Neural cell (in vitro differentiated cells): ENCODE measurements at regions not wholly inside any gene's neighbourhood (a gene's known extent, or its start where the extent isn't known, plus 50 kb on each side); places are given as distances from the start of the nearest gene placed in this dataset.

Experiments
- H2AFZ ChIP-seq: fragments of 200-600, 300-800 bp; sonication (generic), shearing (Covaris generic); 2 replicates; pipeline ENCODE4 v1.6.0; 2014; ENCODE audit warnings: low read depth, mild to moderate bottlenecking, antibody characterized with exemption, low read length, moderate library complexity
- H3F3A ChIP-seq: fragments of 200-600 bp; shearing (Covaris generic); 2 replicates; pipeline ENCODE4 v1.6.1; 2016; ENCODE audit warnings: mild to moderate bottlenecking, moderate library complexity, mixed read lengths, antibody characterized with exemption, low read length; ENCODE audit not compliant: insufficient read depth, poor library complexity, severe bottlenecking
- H3K27ac ChIP-seq: fragments of 200-600, 300-800 bp; sonication (generic), shearing (Covaris generic); 2 replicates; pipeline ENCODE4 v1.5.1; 2014; ENCODE audit warnings: mild to moderate bottlenecking, low read length, moderate library complexity
- H3K27me3 ChIP-seq: fragments of 300-800, 200-600 bp; sonication (generic), shearing (Covaris generic); 2 replicates; pipeline ENCODE4 v1.6.0; 2014; ENCODE audit warnings: mild to moderate bottlenecking, low read depth, low read length, moderate library complexity; ENCODE audit not compliant: insufficient read depth
- H3K36me3 ChIP-seq: fragments of 300-800, 200-600 bp; sonication (generic), shearing (Covaris generic); 2 replicates; pipeline ENCODE4 v1.5.1; 2014; ENCODE audit warnings: mild to moderate bottlenecking, antibody characterized with exemption, low read length, moderate library complexity; ENCODE audit not compliant: insufficient read depth
- H3K4me2 ChIP-seq: fragments of 300-800, 200-600 bp; sonication (generic), shearing (Covaris generic); 2 replicates; pipeline ENCODE4 v1.6.0; 2014; ENCODE audit warnings: mild to moderate bottlenecking, low read length
- H3K4me3 ChIP-seq: fragments of 300-800, 200-600 bp; sonication (generic), shearing (Covaris generic); 2 replicates; pipeline ENCODE4 v1.5.1; 2014; ENCODE audit warnings: mild to moderate bottlenecking, low read length, moderate library complexity
- H3K79me2 ChIP-seq: fragments of 200-600 bp; shearing (Covaris generic); replicated peaks from 2 replicates; pipeline ENCODE4 v1.6.0; 2014; ENCODE audit warnings: mild to moderate bottlenecking, low read length, moderate library complexity; ENCODE audit not compliant: insufficient read depth
- H3K9ac ChIP-seq: fragments of 300-800, 200-600 bp; sonication (generic), shearing (Covaris generic); 2 replicates; pipeline ENCODE4 v1.6.1; 2016; ENCODE audit warnings: mild to moderate bottlenecking, low read length, mixed read lengths
- H3K9me2 ChIP-seq: fragments of 200-600 bp; shearing (Covaris generic); 2 replicates; pipeline ENCODE4 v1.6.1; 2016; ENCODE audit warnings: mild to moderate bottlenecking, low read length, mixed read lengths; ENCODE audit not compliant: insufficient read depth
- H3K9me3 ChIP-seq: fragments of 200-600, 300-800 bp; sonication (generic), shearing (Covaris generic); 2 replicates; pipeline ENCODE4 v1.6.1; 2016; ENCODE audit warnings: mild to moderate bottlenecking, mixed run types, low read length, moderate library complexity, mixed read lengths
- H4K20me1 ChIP-seq: fragments of 200-600 bp; shearing (Covaris generic); 2 replicates; pipeline ENCODE4 v1.6.1; 2016; ENCODE audit warnings: mild to moderate bottlenecking, mixed run types; ENCODE audit not compliant: insufficient read depth
- CTCF ChIP-seq: fragments of 450-650 bp; IDR thresholded peaks from 2 replicates; pipeline ENCODE4 v1.5.1; 2014; ENCODE audit warnings: antibody characterized with exemption, mild to moderate bottlenecking, moderate library complexity; ENCODE audit not compliant: poor library complexity, severe bottlenecking
- EP300 ChIP-seq: fragments of 450-650 bp; conservative IDR thresholded peaks from 2 replicates; pipeline ENCODE4 v1.6.1; 2014; ENCODE audit warnings: antibody characterized with exemption, mild to moderate bottlenecking, moderate library complexity; ENCODE audit not compliant: poor library complexity, severe bottlenecking
- EZH2 ChIP-seq: fragments of 200-600, 300-800 bp; shearing (Covaris generic), sonication (generic); IDR thresholded peaks from 2 replicates; pipeline ENCODE4 v1.6.1; 2014; ENCODE audit warnings: antibody characterized with exemption, low read length, borderline replicate concordance, mild to moderate bottlenecking; ENCODE audit not compliant: insufficient read depth, poor library complexity, severe bottlenecking
- MXI1 ChIP-seq: fragments of 450-650 bp; conservative IDR thresholded peaks from 2 replicates; pipeline ENCODE4 v1.6.1; 2014; ENCODE audit warnings: antibody characterized with exemption, mild to moderate bottlenecking; ENCODE audit not compliant: poor library complexity, severe bottlenecking
- POLR2AphosphoS5 ChIP-seq: IDR thresholded peaks from 2 replicates; pipeline ENCODE4 v1.6.1; 2012
- RAD21 ChIP-seq: fragments of 450-650 bp; conservative IDR thresholded peaks from 2 replicates; pipeline ENCODE4 v1.6.1; 2014; ENCODE audit warnings: antibody characterized with exemption, mild to moderate bottlenecking, moderate library complexity
- SMC3 ChIP-seq: fragments of 450-650 bp; conservative IDR thresholded peaks from 2 replicates; pipeline ENCODE4 v1.6.1; 2014; ENCODE audit warnings: antibody characterized with exemption, mild to moderate bottlenecking, moderate library complexity; ENCODE audit not compliant: poor library complexity
- TAF1 ChIP-seq: IDR thresholded peaks from 2 replicates; pipeline ENCODE4 v1.6.1; 2012; ENCODE audit warnings: low read depth
- TF ChIP-seq, protein P1 (sequence below): IDR thresholded peaks from 2 replicates; pipeline ENCODE4 v1.6.1; 2012; ENCODE audit warnings: borderline replicate concordance

DNA sequence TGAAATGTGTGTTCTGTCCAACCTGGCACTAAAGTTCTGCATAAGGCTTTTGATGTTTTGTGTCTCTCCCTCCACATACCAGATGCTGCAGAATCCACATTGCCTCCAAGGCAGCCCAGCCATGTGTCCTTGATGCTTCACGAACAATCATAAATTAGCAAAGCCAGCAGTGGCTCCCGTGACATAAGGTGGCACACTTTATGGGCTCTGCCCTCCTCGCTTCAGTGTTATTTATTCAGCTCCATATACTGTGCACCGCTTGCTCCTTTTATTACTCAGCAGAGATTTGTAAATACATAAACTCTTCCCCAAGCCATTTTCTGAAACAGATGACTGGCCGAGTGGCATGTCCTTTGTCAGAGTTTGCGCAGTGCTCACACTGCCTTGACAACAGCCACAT lies 112.8 kb upstream of the SLC35F3 start:
- Histone ChIP-seq H3K27ac (no peak overlapping the region), H4K20me1 (no peaks in the 10 kb centered on the region), H3K4me3 (no peak overlapping the region), H3K27me3 (no peaks in the 10 kb centered on the region), H3K79me2 (no peaks in the 10 kb centered on the region), H3K4me2 (no peak overlapping the region), H3K9me3 (no peaks in the 10 kb centered on the region), H3K9ac (no peak overlapping the region), H3K36me3 (no peaks in the 10 kb centered on the region), H3K9me2 (no peaks in the 10 kb centered on the region), H2AFZ (no peak overlapping the region), H3F3A (no peaks in the 10 kb centered on the region)
- TF ChIP-seq EZH2 (no peak), SMC3 (no peak), CTCF (no peak)

DNA sequence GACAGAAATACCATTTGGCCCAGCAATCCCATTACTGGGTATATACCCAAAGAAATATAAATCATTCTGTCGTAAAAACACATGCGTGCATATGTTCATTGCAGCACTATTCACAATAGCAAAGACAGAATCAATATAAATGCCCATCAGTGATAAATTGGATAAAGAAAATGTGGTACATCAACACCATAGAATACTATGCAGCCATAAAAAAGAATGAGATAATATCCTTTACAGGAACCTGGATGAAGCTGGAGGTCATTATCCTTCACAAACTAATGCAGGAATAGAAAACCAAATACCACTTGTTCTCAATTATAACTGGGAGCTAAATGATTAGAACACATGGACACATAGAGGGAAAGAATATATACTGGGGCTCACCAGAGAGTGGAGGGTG lies 109.6 kb upstream of the SLC35F3 start:
- Histone ChIP-seq H3K9me3 (no peaks in the 10 kb centered on the region), H3K9me2 (no peaks in the 10 kb centered on the region), H3F3A (no peaks in the 10 kb centered on the region), H3K9ac (no peak overlapping the region), H4K20me1 (no peaks in the 10 kb centered on the region), H3K4me3 (no peak overlapping the region), H3K4me2 (no peak overlapping the region), H3K27me3 (no peaks in the 10 kb centered on the region), H2AFZ (no peak overlapping the region), H3K36me3 (no peaks in the 10 kb centered on the region), H3K27ac (no peak overlapping the region), H3K79me2 (no peaks in the 10 kb centered on the region)
- TF ChIP-seq MXI1 (no peak), EP300 (no peak), EZH2 (no peak), SMC3 (no peak), TAF1 (no peak), RAD21 (no peak), POLR2AphosphoS5 (no peak), CTCF (no peak)
- TF ChIP-seq, protein P1, sequence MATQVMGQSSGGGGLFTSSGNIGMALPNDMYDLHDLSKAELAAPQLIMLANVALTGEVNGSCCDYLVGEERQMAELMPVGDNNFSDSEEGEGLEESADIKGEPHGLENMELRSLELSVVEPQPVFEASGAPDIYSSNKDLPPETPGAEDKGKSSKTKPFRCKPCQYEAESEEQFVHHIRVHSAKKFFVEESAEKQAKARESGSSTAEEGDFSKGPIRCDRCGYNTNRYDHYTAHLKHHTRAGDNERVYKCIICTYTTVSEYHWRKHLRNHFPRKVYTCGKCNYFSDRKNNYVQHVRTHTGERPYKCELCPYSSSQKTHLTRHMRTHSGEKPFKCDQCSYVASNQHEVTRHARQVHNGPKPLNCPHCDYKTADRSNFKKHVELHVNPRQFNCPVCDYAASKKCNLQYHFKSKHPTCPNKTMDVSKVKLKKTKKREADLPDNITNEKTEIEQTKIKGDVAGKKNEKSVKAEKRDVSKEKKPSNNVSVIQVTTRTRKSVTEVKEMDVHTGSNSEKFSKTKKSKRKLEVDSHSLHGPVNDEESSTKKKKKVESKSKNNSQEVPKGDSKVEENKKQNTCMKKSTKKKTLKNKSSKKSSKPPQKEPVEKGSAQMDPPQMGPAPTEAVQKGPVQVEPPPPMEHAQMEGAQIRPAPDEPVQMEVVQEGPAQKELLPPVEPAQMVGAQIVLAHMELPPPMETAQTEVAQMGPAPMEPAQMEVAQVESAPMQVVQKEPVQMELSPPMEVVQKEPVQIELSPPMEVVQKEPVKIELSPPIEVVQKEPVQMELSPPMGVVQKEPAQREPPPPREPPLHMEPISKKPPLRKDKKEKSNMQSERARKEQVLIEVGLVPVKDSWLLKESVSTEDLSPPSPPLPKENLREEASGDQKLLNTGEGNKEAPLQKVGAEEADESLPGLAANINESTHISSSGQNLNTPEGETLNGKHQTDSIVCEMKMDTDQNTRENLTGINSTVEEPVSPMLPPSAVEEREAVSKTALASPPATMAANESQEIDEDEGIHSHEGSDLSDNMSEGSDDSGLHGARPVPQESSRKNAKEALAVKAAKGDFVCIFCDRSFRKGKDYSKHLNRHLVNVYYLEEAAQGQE, result no peak
